K562 (cell line): ENCODE measurements at regions not wholly inside any gene's neighbourhood (a gene's known extent, or its start where the extent isn't known, plus 50 kb on each side); places are given as distances from the start of the nearest gene placed in this dataset.
A peak's percentile ranks its signal among the peaks of the same experiment; 100 is the strongest.

Experiments used
- ATAC-seq: fragments of 200-7000 bp; cut with Tn5 transposase; 3 replicates; pipeline ENCODE4 v1.9.1; 2020; ENCODE audit warnings: moderate library complexity
- BruUV-seq: library from RNA; stranded (reverse); fragments of 400-500 nt; replicated peaks from 2 replicates; lab custom pipeline; 2021; lab: Mats Ljungman, UMichigan
- CTCF ChIA-PET: fragments of 300-600 bp; formaldehyde crosslinking; extraction: SDS; loops from one replicate; lab custom pipeline; 2021; ENCODE audit warnings: low intra/inter-chr PET ratio; lab: Yijun Ruan, JAX
- POLR2A ChIA-PET: fragments of 300-600, 350-650 bp; sonication (Branson Sonifier 250); formaldehyde crosslinking; extraction: SDS; loops from one replicate; lab custom pipeline; 2021; ENCODE audit warnings: antibody characterized with exemption, inconsistent platforms; lab: Yijun Ruan, JAX
- DNase-seq, 4 experiments: peaks; one replicate each; pipeline versions ENCODE4 v3.0.0 to v3.0.0-alpha.2; 2011 to 2018; ENCODE audit warnings: low spot score in 3 of 4, mixed read lengths in 3 of 4; ENCODE audit errors: extremely low read depth in 1 of 4
- FAIRE-seq: peaks from 2 replicates; lab custom pipeline; 2011; peaks lifted over from hg19 to GRCh38; lab: Jason Lieb, UNC
- H2AFZ ChIP-seq: 2 replicates; pipeline ENCODE4 v1.6.0; 2011; ENCODE audit warnings: low read depth, low read length, control low read depth, inconsistent platforms
- H3K27ac ChIP-seq: fragments of 200-600 bp; 3 replicates; pipeline ENCODE4 v1.8.0; 2011; ENCODE audit warnings: low read depth, mild to moderate bottlenecking, control low read depth, inconsistent platforms, low read length, moderate library complexity, mixed read lengths; ENCODE audit errors: extremely low read depth
- H3K27me3 ChIP-seq, 2 experiments: fragments of 300-600 bp in 1 of 2; 2 replicates in 1 of 2; 3 replicates in 1 of 2; pipeline versions ENCODE4 v1.6.0 to v1.8.0; 2011; ENCODE audit warnings: inconsistent platforms in 2 of 2, low read length in 2 of 2, mild to moderate bottlenecking in 1 of 2, mixed read lengths in 1 of 2, moderate library complexity in 1 of 2; ENCODE audit not compliant: control insufficient read depth in 2 of 2, insufficient read depth in 2 of 2
- H3K36me3 ChIP-seq: fragments of 300-600 bp; 3 replicates; pipeline ENCODE4 v1.8.0; 2011; ENCODE audit warnings: mild to moderate bottlenecking, low read length, inconsistent platforms; ENCODE audit not compliant: control insufficient read depth, insufficient read depth
- H3K4me1 ChIP-seq, 2 experiments: fragments of 200-600 bp in 1 of 2; replicated peaks in 1 of 2; 2 replicates in 1 of 2; 3 replicates in 1 of 2; pipeline versions ENCODE4 v1.5.1 to v1.8.0; 2011; ENCODE audit warnings: inconsistent platforms in 2 of 2, low read length in 2 of 2, mild to moderate bottlenecking in 1 of 2, mixed read lengths in 1 of 2, moderate library complexity in 1 of 2; ENCODE audit not compliant: control insufficient read depth in 2 of 2, insufficient read depth in 2 of 2
- H3K4me2 ChIP-seq: 2 replicates; pipeline ENCODE4 v1.6.1; 2011; ENCODE audit warnings: low read length, control low read depth, inconsistent platforms, mixed read lengths; ENCODE audit not compliant: insufficient read depth
- H3K4me3 ChIP-seq: fragments of 200-600 bp; sonication (generic), shearing (Covaris generic); 2 replicates; pipeline ENCODE4 v1.5.1; 2016; ENCODE audit warnings: control low read depth, inconsistent platforms
- H3K79me2 ChIP-seq: fragments of 200-600 bp; 3 replicates; pipeline ENCODE4 v1.8.0; 2011; ENCODE audit warnings: low read length, inconsistent platforms; ENCODE audit not compliant: control insufficient read depth, insufficient read depth
- H3K9ac ChIP-seq, 2 experiments: 2 replicates each; pipeline versions ENCODE4 v1.6.0 to v1.6.1; 2011; ENCODE audit warnings: low read depth in 2 of 2, low read length in 2 of 2, control low read depth in 1 of 2, inconsistent platforms in 1 of 2, mild to moderate bottlenecking in 1 of 2, mixed read lengths in 1 of 2; ENCODE audit not compliant: insufficient read depth in 1 of 2
- H3K9me1 ChIP-seq: one replicate; pipeline ENCODE4 v1.6.0; 2011; ENCODE audit warnings: inconsistent platforms, mild to moderate bottlenecking, low read length, moderate library complexity; ENCODE audit not compliant: control insufficient read depth, insufficient read depth
- H3K9me3 ChIP-seq: replicated peaks from 2 replicates; pipeline ENCODE4 v1.5.1; 2011; ENCODE audit warnings: low read depth, low read length, inconsistent platforms; ENCODE audit not compliant: control insufficient read depth, insufficient read depth
- H4K20me1 ChIP-seq: replicated peaks from 2 replicates; pipeline ENCODE4 v1.6.1; 2011; ENCODE audit warnings: low read length, inconsistent platforms, mixed read lengths; ENCODE audit not compliant: control insufficient read depth, insufficient read depth
- AFF1 ChIP-seq, 2 experiments: fragments of 450-650 bp; IDR thresholded peaks; 2 replicates each; pipeline ENCODE4 v1.6.1; 2018; ENCODE audit warnings: mild to moderate bottlenecking in 2 of 2, low read depth in 1 of 2; ENCODE audit not compliant: partially characterized antibody in 2 of 2
- CBX1 ChIP-seq: sonication (generic); IDR thresholded peaks from 2 replicates; pipeline ENCODE4 v1.6.1; 2016; ENCODE audit warnings: antibody characterized with exemption, low read depth, mild to moderate bottlenecking
- FOXK2 ChIP-seq, 2 experiments: fragments of 450-650 bp; IDR thresholded peaks in 1 of 2; conservative IDR thresholded peaks in 1 of 2; 2 replicates each; pipeline ENCODE4 v1.6.1; 2016; ENCODE audit warnings: low read depth in 2 of 2, mild to moderate bottlenecking in 1 of 2
- HEY1 ChIP-seq: fragments of 250-450 bp; sonication (Bioruptor Pico); IDR thresholded peaks from 2 replicates; pipeline ENCODE4 v1.5.0; 2020; ENCODE audit warnings: mild to moderate bottlenecking, moderate library complexity, borderline replicate concordance
- HNRNPL ChIP-seq: fragments of 200-400 bp; formaldehyde crosslinking; IDR thresholded peaks from 2 replicates; pipeline ENCODE4 v1.6.1; 2017; ENCODE audit warnings: low read depth, mild to moderate bottlenecking, low read length
- OTX1 ChIP-seq: fragments of 450-650 bp; formaldehyde crosslinking; IDR thresholded peaks from 2 replicates; pipeline ENCODE4 v1.4.0; 2022; ENCODE audit warnings: mild to moderate bottlenecking
- SMC3 ChIP-seq: conservative IDR thresholded peaks from 2 replicates; pipeline ENCODE4 v1.6.1; 2011; ENCODE audit warnings: low read depth, low read length, improper control_type of control experiment; ENCODE audit not compliant: insufficient read depth
- SRF ChIP-seq, 2 experiments: fragments of 250-450, 450-650 bp in 1 of 2; sonication (Bioruptor Pico) in 1 of 2; sonication (generic) in 1 of 2; formaldehyde crosslinking; IDR thresholded peaks; 2 replicates each; pipeline versions ENCODE4 v1.5.0 to v1.5.1; 2020 to 2022; ENCODE audit warnings: mild to moderate bottlenecking in 1 of 2, missing genetic modification reagents in 1 of 2
- THRAP3 ChIP-seq: fragments of 450-650 bp; IDR thresholded peaks from 2 replicates; pipeline ENCODE4 v1.6.1; 2016; ENCODE audit warnings: mild to moderate bottlenecking, inconsistent platforms, borderline replicate concordance
- ZNF445 ChIP-seq: fragments of 250-450 bp; sonication (Bioruptor Pico); IDR thresholded peaks from 2 replicates; pipeline ENCODE4 v1.4.0; 2020; ENCODE audit warnings: low read depth, mild to moderate bottlenecking, moderate library complexity
- WGBS: fragments of 100-300 bp; shearing (Covaris generic); methylation state at CpG from one replicate; pipeline ENCODE4 v1.1.6; 2016; ENCODE audit warnings: low coverage, mixed read lengths; ENCODE audit not compliant: insufficient coverage; ENCODE audit errors: missing lambda C conversion rate; 5-methylcytosine and 5-hydroxymethylcytosine counted together
- in situ Hi-C: fragments of 300-500 bp; cut with MboI; formaldehyde crosslinking; loops from 4 replicates; pipeline ENCODE4 v1.15.0; 2018; ENCODE audit warnings: inconsistent platforms, mixed read lengths
- intact Hi-C: fragments of 100-400 bp; cut with micrococcal nuclease; formaldehyde crosslinking; loops from 2 replicates; pipeline ENCODE4 v1.14.2; 2022

- TF ChIP-seq ZNF445 (CRISPR knock-in tag): no peak
- no peak for TF ChIP-seq HNRNPL
- peak; percentile 38; the same call in 1 of the 2 replicates for TF ChIP-seq OTX1 (CRISPR knock-in tag)
- no peak for TF ChIP-seq FOXK2 (conservative IDR thresholded peaks at IDR 0.05 in 1 of 2, IDR thresholded peaks at IDR 0.05 in 1 of 2; ENCODE audit: low read depth in 2 of 2)
Measured at GRCh38 chr19:32223106-32223505, 122.3 kb upstream of the ZNF507 start (continued).

- no peaks in the 10 kb centered on the region for H3K9me3 ChIP-seq
- no peak overlapping the region for H3K4me2 ChIP-seq
- FAIRE-seq (no peak), DNase-seq (no peak), ATAC-seq (peak; percentile 54)
- in situ Hi-C loops: loop anchor here (10.0 kb wide), 1 partner anchor 1539 kb away; no protein-coding TSS in a partner anchor
- no peak overlapping the region for H2AFZ ChIP-seq
- peaks cover 2 to 22% of the 10 kb centered on the region in 2 experiments; a peak in 3 of 5 replicates for H3K27me3 ChIP-seq
- no peaks in the 10 kb centered on the region for H4K20me1 ChIP-seq
- BruUV-seq: no TSS peak
- ChIA-PET POLR2A (interaction anchor here (0.7 to 1.2 kb wide), 2 partner anchors 51 to 1552 kb away, joined by 3 read pairs; no protein-coding TSS in a partner anchor), CTCF (interaction anchor here (2.0 kb wide), 1 partner anchor 1439 kb away, joined by 11 read pairs; no protein-coding TSS in a partner anchor)
- WGBS: 12% methylated on average over 29 of the region's 29 CpGs
- no peak overlapping the region for H3K27ac ChIP-seq
- intact Hi-C loops: loop anchor here (2.0 to 10.0 kb wide), 2 partner anchors 549 to 1541 kb away; no protein-coding TSS in a partner anchor
- H3K9me1 ChIP-seq: no peaks in the 10 kb centered on the region
- H3K9ac ChIP-seq: no peak overlapping the region
- no peaks in the 10 kb centered on the region for H3K36me3 ChIP-seq
- H3K4me1 ChIP-seq: peaks cover 0 to 10% of the 10 kb centered on the region in 2 experiments; a peak in 1 of 5 replicates
- no peak overlapping the region for H3K4me3 ChIP-seq
- H3K79me2 ChIP-seq: no peaks in the 10 kb centered on the region
- TF ChIP-seq THRAP3: no peak
- TF ChIP-seq HEY1 (CRISPR knock-in tag): no peak
- no peak for TF ChIP-seq SRF (CRISPR knock-in tag; IDR thresholded peaks at IDR 0.05)
- no peak for TF ChIP-seq CBX1
- no peak for TF ChIP-seq AFF1 (IDR thresholded peaks at IDR 0.05; ENCODE audit: low read depth in 1 of 2, partially characterized antibody in 2 of 2)
- TF ChIP-seq SMC3: no peak
Measured at GRCh38 chr19:32223595-32224370, 121.6 kb upstream of the ZNF507 start.
